NCI-H774 (cell line): ENCODE measurements at regions not wholly inside any gene's neighbourhood (a gene's known extent, or its start where the extent isn't known, plus 50 kb on each side); places are given as distances from the start of the nearest gene placed in this dataset.

ENCODE experiments used
- DNase-seq: peaks from one replicate; lab custom pipeline; 2025; lab: John Stamatoyannopoulos, UW

DNA sequence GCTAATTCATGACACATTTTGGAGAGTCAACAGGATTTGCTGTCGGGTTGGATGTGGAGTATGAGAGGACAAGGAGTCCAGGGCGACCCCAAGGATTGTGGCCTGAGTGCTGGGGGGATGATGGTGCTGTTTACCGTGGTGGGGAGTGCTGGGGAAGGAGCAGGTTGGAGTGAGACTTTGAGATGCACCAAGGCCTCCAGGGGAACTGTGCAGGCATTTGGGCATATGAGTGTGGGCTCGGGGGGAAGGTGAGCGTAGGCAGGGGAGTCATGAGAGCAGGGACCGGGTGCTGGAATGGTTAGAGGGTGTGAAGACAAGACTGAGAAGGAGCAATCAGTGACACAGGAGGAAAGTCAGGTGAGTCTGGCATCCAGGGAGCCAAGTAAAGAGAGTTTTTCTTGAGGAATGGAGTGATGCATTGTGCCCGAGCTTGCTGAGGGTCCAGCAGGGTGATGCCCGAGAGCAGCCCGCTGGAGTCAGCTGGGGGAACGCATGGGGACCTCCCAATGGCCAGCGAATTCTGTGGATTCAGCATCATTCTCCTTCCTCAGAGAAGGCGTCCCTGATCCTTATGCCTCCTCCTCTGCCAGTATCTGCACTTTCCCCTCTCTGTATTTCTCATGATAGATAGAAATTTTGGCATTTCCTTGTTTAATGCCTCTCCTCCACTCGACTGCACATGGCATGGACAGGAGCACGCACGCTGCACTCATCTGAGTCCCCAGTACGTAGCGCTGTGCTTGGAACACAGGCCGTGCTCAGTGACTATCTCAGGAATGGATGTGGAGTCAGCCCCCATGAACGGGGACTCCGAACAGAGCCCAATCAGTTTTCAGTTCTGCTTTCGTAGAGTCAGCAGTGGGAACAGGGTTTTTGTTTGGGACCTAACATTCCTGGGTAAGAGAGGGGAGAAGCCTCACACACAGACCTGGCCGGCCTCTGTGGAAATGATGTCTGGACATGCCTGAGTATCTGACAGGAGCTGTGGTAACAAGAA lies 52.1 kb upstream of the ETV3 start:
- no peak for DNase-seq

DNA sequence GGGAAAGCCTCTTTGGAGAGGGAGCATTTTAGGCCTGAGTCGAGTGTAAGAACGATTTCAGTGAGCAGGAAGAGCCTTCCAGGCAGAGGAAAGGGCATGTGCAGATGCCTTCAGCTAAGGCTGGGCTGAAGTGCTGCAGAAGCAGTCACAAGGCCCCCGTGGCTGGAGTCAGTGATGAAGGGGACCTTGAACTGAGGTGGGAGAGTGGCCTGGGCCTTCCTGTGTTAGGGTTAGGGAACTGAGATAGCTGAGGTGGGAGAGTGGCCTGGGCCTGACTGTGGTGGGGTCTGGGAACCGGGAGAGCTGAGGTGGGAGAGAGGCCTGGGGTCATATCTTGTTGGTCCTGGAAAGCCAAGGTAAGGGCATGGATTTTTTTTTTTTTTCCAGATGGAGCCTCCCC lies 50.9 kb upstream of the ETV3 start:
- DNase-seq: no peak
